ENCODE measurements at regions not wholly inside any gene's neighbourhood (a gene's known extent, or its start where the extent isn't known, plus 50 kb on each side); places are given as distances from the start of the nearest gene placed in this dataset.

GRCh38 chr12:131610181-131610580 lies 100.7 kb upstream of the SFSWAP start:
- POLR2A ChIA-PET = interaction anchor here (1.0 kb wide), 1 partner anchor 14 kb away, joined by 4 read pairs; no protein-coding TSS in a partner anchor
- ATAC-seq = no peak

More at GRCh38 chr12:131610181-131610580, 100.7 kb upstream of the SFSWAP start:
- peaks cover 9 to 16% of the 10 kb centered on the region in 2 experiments; a peak in 3 of 5 replicates for H3K4me1 ChIP-seq (replicated peaks in 1 of 2; ENCODE audit: control insufficient read depth in 2 of 2, insufficient read depth in 2 of 2, low read length in 2 of 2)
- no peak overlapping the region for H3K9ac ChIP-seq (ENCODE audit: insufficient read depth in 1 of 2, low read depth in 2 of 2, low read length in 2 of 2)
- FAIRE-seq = no peak
- no peak overlapping the region for H3K4me2 ChIP-seq (ENCODE audit: insufficient read depth, low read length)
- no peaks in the 10 kb centered on the region for H4K20me1 ChIP-seq (replicated peaks; ENCODE audit: control insufficient read depth, insufficient read depth, low read length)
- intact Hi-C loops (cut with micrococcal nuclease) = no loop called here
- no peaks in the 10 kb centered on the region for H3K9me1 ChIP-seq (ENCODE audit: control insufficient read depth, insufficient read depth, low read length)
- no peak overlapping the region for H3K27ac ChIP-seq (ENCODE audit: extremely low read depth, low read depth, low read length)
- no peak for TF ChIP-seq SAP30 (IDR thresholded peaks at IDR 0.05; ENCODE audit: borderline replicate concordance, insufficient read depth, low read depth, low read length, poor library complexity, severe bottlenecking)
- TF ChIP-seq SRSF3 (IDR thresholded peaks at IDR 0.05; ENCODE audit: insufficient read depth, low read length) = no peak
- no peak for TF ChIP-seq ZBTB33 (CRISPR knock-in tag; IDR thresholded peaks at IDR 0.05)
- no peak for TF ChIP-seq NKRF (IDR thresholded peaks at IDR 0.05; ENCODE audit: borderline replicate concordance)
- no peak for TF ChIP-seq PML (IDR thresholded peaks at IDR 0.05; ENCODE audit: low read length)
- no peak for TF ChIP-seq ZNF785 (CRISPR knock-in tag; IDR thresholded peaks at IDR 0.05)
- no peak for TF ChIP-seq TAF1 (IDR thresholded peaks at IDR 0.05; ENCODE audit: control insufficient read depth, extremely low read depth, insufficient read depth, low read length, severe bottlenecking)
- TF ChIP-seq CUX1 (CRISPR knock-in tag; IDR thresholded peaks at IDR 0.05) = no peak
- no peak for TF ChIP-seq RBM34 (IDR thresholded peaks at IDR 0.05; ENCODE audit: borderline replicate concordance, insufficient read depth, low read length)
- H3K4me3 ChIP-seq = no peak overlapping the region
- no peak for DNase-seq (ENCODE audit: extremely low read depth in 1 of 4, low spot score in 3 of 4)
- BruUV-seq (replicated peaks) = no TSS peak
- in situ Hi-C loops (cut with MboI) = no loop called here
- H3K9me3 ChIP-seq (replicated peaks; ENCODE audit: control insufficient read depth, insufficient read depth, low read depth, low read length) = no peaks in the 10 kb centered on the region
- H3K27me3 ChIP-seq (ENCODE audit: control insufficient read depth in 2 of 2, insufficient read depth in 2 of 2, low read length in 2 of 2) = peaks cover 7 to 42% of the 10 kb centered on the region in 2 experiments; a peak in 3 of 5 replicates
- 27% methylated on average over 10 of the region's 10 CpGs for WGBS (ENCODE audit: insufficient coverage, low coverage, missing lambda C conversion rate)
- no peaks in the 10 kb centered on the region for H3K36me3 ChIP-seq (ENCODE audit: control insufficient read depth, insufficient read depth, low read length)
- H2AFZ ChIP-seq (ENCODE audit: low read depth, low read length) = no peak overlapping the region
- no peaks in the 10 kb centered on the region for H3K79me2 ChIP-seq (ENCODE audit: control insufficient read depth, insufficient read depth, low read length)
- CTCF ChIA-PET (ENCODE audit: low intra/inter-chr PET ratio) = no interaction called here
